Caco-2 (cell line): ENCODE measurements at regions not wholly inside any gene's neighbourhood (a gene's known extent, or its start where the extent isn't known, plus 50 kb on each side); places are given as distances from the start of the nearest gene placed in this dataset.

Experiments used
- BruUV-seq: library from RNA; stranded (reverse); fragments of 400-500 nt; replicated peaks from 2 replicates; lab custom pipeline; 2021; lab: Mats Ljungman, UMichigan
- CTCF ChIA-PET: fragments of 300-600 bp; sonication (Branson Sonifier 250); formaldehyde crosslinking; loops from one replicate; lab custom pipeline; 2022; ENCODE audit warnings: antibody characterized with exemption; lab: Charles Lee
- POLR2A ChIA-PET: fragments of 300-600 bp; sonication (Branson Sonifier 250); formaldehyde crosslinking; loops from one replicate; lab custom pipeline; 2022; ENCODE audit warnings: antibody characterized with exemption; lab: Charles Lee
- DNase-seq, 2 experiments: peaks; one replicate each; pipeline versions ENCODE4 v3.0.0 to v3.0.0-alpha.2; 2020 to 2022
- H3K27me3 ChIP-seq: replicated peaks from 2 replicates; pipeline ENCODE4 v1.6.0; 2011; ENCODE audit warnings: low read length; ENCODE audit not compliant: control insufficient read depth, insufficient read depth
- H3K36me3 ChIP-seq: 2 replicates; pipeline ENCODE4 v1.5.1; 2011; ENCODE audit warnings: low read length; ENCODE audit not compliant: control insufficient read depth, insufficient read depth
- H3K4me1 ChIP-seq: fragments of 250-450 bp; sonication (Bioruptor Pico); 2 replicates; pipeline ENCODE4 v1.5.1; 2020; ENCODE audit warnings: mild to moderate bottlenecking
- H3K4me3 ChIP-seq: 2 replicates; pipeline ENCODE4 v1.5.1; 2011; ENCODE audit warnings: low read depth, mild to moderate bottlenecking, control low read depth, low read length
- H3K9me3 ChIP-seq: fragments of 250-450 bp; sonication (Bioruptor Pico); 2 replicates; pipeline ENCODE4 v1.5.1; 2020; ENCODE audit warnings: mild to moderate bottlenecking, moderate library complexity
- H3K27ac Mint-ChIP-seq: one replicate; pipeline ENCODE4 v1.8.0; 2022; ENCODE audit warnings: mixed read lengths; ENCODE audit not compliant: unreplicated experiment
- H3K27me3 Mint-ChIP-seq: one replicate; pipeline ENCODE4 v1.8.0; 2022; ENCODE audit warnings: mixed read lengths; ENCODE audit not compliant: insufficient read depth, unreplicated experiment
- H3K36me3 Mint-ChIP-seq: one replicate; pipeline ENCODE4 v1.8.0; 2022; ENCODE audit warnings: mild to moderate bottlenecking, mixed read lengths; ENCODE audit not compliant: insufficient read depth, unreplicated experiment
- H3K4me1 Mint-ChIP-seq: one replicate; pipeline ENCODE4 v1.8.0; 2022; ENCODE audit warnings: low read depth, mixed read lengths; ENCODE audit not compliant: unreplicated experiment
- H3K4me3 Mint-ChIP-seq: one replicate; pipeline ENCODE4 v1.8.0; 2022; ENCODE audit warnings: mild to moderate bottlenecking, moderate library complexity, mixed read lengths; ENCODE audit not compliant: unreplicated experiment
- H3K9me3 Mint-ChIP-seq: one replicate; pipeline ENCODE4 v1.8.0; 2022; ENCODE audit warnings: mixed read lengths; ENCODE audit not compliant: unreplicated experiment
- intact Hi-C: fragments of 100-400 bp; cut with micrococcal nuclease; formaldehyde crosslinking; loops from one replicate; pipeline ENCODE4 v1.10.0; 2022; ENCODE audit not compliant: unreplicated experiment
- TF ChIP-seq, protein P1 (sequence below), 2 experiments: fragments of 200-600 bp in 1 of 2; IDR thresholded peaks; 1 replicate in 1 of 2; 2 replicates in 1 of 2; pipeline versions ENCODE4 v1.5.1 to v1.8.0; 2011 to 2022; ENCODE audit warnings: antibody characterized with exemption in 1 of 2, control low read depth in 1 of 2, inconsistent platforms in 1 of 2, low read depth in 1 of 2, low read length in 1 of 2, mild to moderate bottlenecking in 1 of 2, moderate library complexity in 1 of 2; ENCODE audit not compliant: insufficient read depth in 1 of 2, severe bottlenecking in 1 of 2, unreplicated experiment in 1 of 2

DNA sequence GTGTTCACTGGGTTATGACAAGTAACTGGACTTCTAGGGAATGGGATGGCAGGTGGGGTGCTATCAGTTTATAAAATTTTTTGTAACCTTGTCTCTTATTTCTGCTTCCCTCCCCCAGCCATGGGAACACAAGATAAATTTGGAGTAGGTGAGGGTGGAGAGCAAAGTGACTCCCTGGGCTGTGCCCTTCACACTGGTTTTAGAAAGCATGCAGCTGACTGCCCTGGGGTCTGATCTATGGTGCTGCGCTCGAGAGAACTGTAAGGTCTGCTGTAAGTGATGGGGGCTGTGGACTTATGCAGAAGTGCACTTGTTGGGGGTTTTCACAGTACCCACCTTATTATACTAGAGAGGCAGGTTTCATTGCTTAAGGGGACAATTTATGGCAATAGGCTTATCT is 247.7 kb upstream of the DMRT1 start:
- no TSS peak for BruUV-seq

DNA sequence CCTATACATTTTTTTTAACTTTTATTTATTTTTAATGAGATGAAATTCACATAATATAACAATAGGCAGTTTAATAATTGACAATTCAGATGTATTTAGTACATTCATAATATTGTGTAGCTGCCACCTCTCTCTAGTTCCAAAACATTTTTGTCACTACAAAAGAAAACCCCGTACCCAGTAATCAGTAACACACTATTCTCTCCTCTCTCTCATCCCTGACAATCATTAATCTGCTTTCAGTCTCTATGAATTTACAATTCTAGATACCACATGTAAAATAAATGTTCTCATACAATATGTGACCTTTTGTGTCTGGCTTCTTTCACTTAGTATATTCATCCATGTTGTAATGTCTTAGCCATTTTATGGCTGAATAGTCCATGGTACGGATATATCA is 244.8 kb upstream of the DMRT1 start:
- CTCF ChIA-PET: no interaction called here
- no peak for DNase-seq
- intact Hi-C loops: no loop called here
- Mint-ChIP-seq H3K4me1 (peaks cover 2% of the 10 kb centered on the region), H3K9me3 (no peaks in the 10 kb centered on the region), H3K27ac (no peak overlapping the region), H3K27me3 (no peaks in the 10 kb centered on the region), H3K36me3 (peaks cover 28% of the 10 kb centered on the region), H3K4me3 (no peak overlapping the region)
- POLR2A ChIA-PET: no interaction called here
- TF ChIP-seq, protein P1, sequence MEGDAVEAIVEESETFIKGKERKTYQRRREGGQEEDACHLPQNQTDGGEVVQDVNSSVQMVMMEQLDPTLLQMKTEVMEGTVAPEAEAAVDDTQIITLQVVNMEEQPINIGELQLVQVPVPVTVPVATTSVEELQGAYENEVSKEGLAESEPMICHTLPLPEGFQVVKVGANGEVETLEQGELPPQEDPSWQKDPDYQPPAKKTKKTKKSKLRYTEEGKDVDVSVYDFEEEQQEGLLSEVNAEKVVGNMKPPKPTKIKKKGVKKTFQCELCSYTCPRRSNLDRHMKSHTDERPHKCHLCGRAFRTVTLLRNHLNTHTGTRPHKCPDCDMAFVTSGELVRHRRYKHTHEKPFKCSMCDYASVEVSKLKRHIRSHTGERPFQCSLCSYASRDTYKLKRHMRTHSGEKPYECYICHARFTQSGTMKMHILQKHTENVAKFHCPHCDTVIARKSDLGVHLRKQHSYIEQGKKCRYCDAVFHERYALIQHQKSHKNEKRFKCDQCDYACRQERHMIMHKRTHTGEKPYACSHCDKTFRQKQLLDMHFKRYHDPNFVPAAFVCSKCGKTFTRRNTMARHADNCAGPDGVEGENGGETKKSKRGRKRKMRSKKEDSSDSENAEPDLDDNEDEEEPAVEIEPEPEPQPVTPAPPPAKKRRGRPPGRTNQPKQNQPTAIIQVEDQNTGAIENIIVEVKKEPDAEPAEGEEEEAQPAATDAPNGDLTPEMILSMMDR (IDR thresholded peaks at IDR 0.05; ENCODE audit: insufficient read depth in 1 of 2, low read depth in 1 of 2, low read length in 1 of 2, severe bottlenecking in 1 of 2, unreplicated experiment in 1 of 2): no peak
- Histone ChIP-seq H3K36me3 (no peaks in the 10 kb centered on the region; the same call in none of the 2 replicates), H3K4me1 (peaks cover 12% of the 10 kb centered on the region), H3K4me3 (no peak overlapping the region), H3K9me3 (peaks cover 9% of the 10 kb centered on the region), H3K27me3 (no peaks in the 10 kb centered on the region)
- BruUV-seq: no TSS peak

More for the DNA sequence above, 247.7 kb upstream of the DMRT1 start:
- Mint-ChIP-seq H3K27me3 (no peaks in the 10 kb centered on the region), H3K9me3 (no peaks in the 10 kb centered on the region), H3K4me3 (no peak overlapping the region), H3K36me3 (peaks cover 43% of the 10 kb centered on the region), H3K27ac (no peak overlapping the region), H3K4me1 (peaks cover 23% of the 10 kb centered on the region)
- Histone ChIP-seq H3K4me3 (no peak overlapping the region), H3K9me3 (peaks cover 9% of the 10 kb centered on the region), H3K36me3 (no peaks in the 10 kb centered on the region; the same call in none of the 2 replicates), H3K4me1 (peaks cover 36% of the 10 kb centered on the region), H3K27me3 (no peaks in the 10 kb centered on the region)
- intact Hi-C loops: no loop called here
- TF ChIP-seq, protein P1 (IDR thresholded peaks at IDR 0.05; ENCODE audit: insufficient read depth in 1 of 2, low read depth in 1 of 2, low read length in 1 of 2, severe bottlenecking in 1 of 2, unreplicated experiment in 1 of 2): no peak
- POLR2A ChIA-PET: no interaction called here
- CTCF ChIA-PET: no interaction called here
- no peak for DNase-seq

DNA sequence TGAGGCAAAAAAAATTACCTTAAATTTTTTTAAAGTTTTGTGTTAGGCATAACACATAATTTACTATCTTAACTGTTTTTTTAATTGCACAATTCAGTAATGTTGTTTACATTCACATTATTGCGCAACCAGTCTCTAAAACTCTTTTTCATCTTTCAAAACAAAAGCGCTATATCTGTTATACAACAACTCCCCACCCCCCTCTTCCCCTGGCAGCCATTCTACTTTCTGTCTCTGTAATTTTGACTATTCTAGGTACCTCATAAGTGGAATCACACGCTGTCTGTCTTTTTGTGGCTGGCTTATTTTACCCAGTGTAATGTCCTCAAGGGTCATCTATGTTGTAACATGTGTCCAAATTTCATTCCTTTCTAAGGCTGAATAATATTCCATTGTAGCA is 241.5 kb upstream of the DMRT1 start:
- POLR2A ChIA-PET: no interaction called here
- CTCF ChIA-PET: no interaction called here

More for the DNA sequence above, 241.5 kb upstream of the DMRT1 start:
- intact Hi-C loops: no loop called here
- Mint-ChIP-seq H3K4me1 (no peaks in the 10 kb centered on the region), H3K36me3 (peaks cover 24% of the 10 kb centered on the region), H3K4me3 (no peak overlapping the region), H3K27me3 (no peaks in the 10 kb centered on the region), H3K9me3 (no peaks in the 10 kb centered on the region), H3K27ac (no peak overlapping the region)
- DNase-seq: no peak
- TF ChIP-seq, protein P1 (IDR thresholded peaks at IDR 0.05; ENCODE audit: insufficient read depth in 1 of 2, low read depth in 1 of 2, low read length in 1 of 2, severe bottlenecking in 1 of 2, unreplicated experiment in 1 of 2): no peak
- Histone ChIP-seq H3K9me3 (no peaks in the 10 kb centered on the region), H3K4me1 (peaks cover 5% of the 10 kb centered on the region; the same call in 1 of the 2 replicates), H3K27me3 (no peaks in the 10 kb centered on the region), H3K4me3 (no peak overlapping the region), H3K36me3 (no peaks in the 10 kb centered on the region; the same call in 1 of the 2 replicates)
- no TSS peak for BruUV-seq
